DMS 273 (cell line): ENCODE measurements at regions not wholly inside any gene's neighbourhood (a gene's known extent, or its start where the extent isn't known, plus 50 kb on each side); places are given as distances from the start of the nearest gene placed in this dataset.

Experiments
- DNase-seq: peaks from one replicate; lab custom pipeline; 2025; ENCODE audit not compliant: unreplicated experiment; lab: John Stamatoyannopoulos, UW

DNA sequence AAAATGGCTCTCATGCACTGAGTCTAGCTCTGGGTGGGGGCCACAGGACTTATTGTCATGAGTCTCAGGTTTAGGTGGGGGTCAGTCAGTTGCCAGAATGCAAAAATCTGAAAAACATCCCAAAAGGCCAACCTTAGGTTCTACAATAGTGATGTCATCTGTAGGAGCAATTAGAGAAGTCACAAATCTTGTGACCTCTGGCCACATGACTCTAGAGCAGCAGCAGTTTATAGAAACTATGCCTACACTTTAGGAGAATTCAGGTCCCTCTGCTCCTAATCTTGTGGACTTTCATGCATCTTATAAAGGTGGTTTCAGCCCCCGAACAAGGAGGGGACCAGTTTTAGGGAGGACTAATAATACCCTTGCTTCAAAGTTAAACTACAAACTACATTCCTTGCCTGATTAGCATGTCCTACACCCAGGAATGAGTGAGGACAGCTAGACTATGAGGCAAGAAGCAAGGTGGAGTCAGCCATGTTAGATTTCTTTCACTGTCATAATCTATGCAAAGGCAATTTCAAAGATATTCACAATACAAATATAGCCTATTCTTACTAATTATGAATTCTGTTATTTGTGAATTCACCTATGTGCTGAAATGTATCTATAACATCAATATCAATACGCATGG lies 123.5 kb upstream of the ADCY1 start:
- no peak for DNase-seq

DNA sequence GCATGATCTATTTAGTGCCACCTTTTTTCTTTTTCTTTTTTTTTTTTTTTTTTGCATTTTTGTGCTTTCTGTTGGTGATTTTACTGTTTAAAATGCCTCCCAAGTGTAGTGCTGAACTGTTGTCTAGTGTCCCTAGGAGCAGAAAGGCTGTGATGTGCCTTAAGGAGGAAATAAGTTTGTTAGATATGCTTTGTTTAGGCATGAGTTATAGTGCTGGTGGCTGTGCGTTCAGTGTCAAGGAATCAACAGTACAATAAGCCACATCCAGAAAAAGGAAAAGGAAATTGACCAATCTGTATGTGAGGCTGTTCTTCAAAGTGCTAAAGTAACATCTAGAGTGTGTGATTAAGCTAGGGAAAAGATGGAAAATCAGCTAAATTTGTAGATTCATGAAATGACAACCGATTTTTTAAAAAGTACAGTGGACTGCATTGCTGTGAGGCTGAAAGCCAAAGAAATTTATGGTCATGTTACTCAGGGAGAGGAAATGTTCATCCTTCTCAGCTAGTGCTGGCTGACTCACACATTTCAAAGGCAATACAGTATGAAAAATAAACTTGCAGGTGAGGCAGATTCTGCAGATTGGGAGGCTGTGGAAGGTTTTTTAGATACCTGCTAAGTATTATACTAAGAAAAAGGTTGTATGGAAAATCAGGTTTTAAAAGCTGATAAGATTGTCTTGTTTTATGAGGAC lies 122.7 kb upstream of the ADCY1 start:
- no peak for DNase-seq

DNA sequence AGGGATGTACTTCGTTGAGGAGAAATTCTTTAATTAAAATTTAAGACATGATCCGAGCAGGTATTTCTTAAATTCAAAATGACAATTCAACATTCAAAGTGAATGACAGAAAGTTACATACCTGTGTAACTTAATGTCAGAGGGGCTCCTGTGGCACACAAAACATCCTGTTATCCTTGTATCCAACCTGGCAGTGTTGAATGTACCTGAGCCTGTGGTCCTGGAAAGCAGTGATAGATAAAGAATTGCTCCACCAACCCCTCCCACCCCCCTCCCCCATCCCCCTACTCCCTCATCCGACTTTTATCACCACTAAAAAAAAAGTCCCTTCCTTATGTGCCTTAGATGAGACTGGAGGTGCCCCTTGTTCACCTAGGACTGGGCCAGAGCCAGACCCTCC lies 119.4 kb upstream of the ADCY1 start:
- DNase-seq: no peak

DNA sequence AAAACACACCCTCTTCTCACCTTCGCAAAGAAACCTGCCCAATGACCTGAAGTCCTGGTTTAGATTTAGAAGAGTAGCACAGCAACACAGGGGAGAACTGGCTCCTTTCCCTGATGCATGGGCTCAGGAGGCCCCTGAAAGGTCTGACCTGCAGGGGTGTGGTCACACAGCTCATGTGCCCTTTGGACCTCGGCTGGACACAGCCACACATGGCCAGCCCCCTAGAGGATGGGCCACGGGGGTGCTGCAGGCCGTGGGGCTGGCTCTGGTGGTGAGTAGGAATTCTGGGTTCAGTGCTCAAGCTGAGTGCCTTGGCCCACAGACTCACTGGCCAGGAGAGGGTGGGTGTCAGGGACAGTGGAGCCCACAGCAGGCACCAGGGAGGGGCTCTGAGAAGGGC lies 118.5 kb upstream of the ADCY1 start:
- DNase-seq: no peak

DNA sequence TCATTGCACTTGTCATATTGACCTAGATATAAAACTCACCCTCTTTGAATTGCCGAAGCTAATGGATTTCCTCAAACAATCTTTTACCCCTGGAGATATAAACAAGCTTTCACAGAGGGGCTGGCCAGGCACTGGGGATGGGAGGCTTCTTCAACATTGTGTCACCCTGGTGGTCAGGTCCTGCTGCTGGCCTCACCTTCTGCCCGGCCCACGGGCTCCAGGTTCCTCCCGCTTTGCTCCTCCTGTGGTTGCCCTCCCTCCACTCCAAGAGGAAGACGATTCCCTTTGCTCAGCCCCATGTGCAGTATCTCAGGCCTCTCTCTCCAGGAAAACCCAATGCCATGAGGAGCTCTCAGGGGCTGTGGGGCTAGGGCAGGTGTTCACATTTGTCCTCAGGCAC lies 118.1 kb upstream of the ADCY1 start:
- no peak for DNase-seq

DNA sequence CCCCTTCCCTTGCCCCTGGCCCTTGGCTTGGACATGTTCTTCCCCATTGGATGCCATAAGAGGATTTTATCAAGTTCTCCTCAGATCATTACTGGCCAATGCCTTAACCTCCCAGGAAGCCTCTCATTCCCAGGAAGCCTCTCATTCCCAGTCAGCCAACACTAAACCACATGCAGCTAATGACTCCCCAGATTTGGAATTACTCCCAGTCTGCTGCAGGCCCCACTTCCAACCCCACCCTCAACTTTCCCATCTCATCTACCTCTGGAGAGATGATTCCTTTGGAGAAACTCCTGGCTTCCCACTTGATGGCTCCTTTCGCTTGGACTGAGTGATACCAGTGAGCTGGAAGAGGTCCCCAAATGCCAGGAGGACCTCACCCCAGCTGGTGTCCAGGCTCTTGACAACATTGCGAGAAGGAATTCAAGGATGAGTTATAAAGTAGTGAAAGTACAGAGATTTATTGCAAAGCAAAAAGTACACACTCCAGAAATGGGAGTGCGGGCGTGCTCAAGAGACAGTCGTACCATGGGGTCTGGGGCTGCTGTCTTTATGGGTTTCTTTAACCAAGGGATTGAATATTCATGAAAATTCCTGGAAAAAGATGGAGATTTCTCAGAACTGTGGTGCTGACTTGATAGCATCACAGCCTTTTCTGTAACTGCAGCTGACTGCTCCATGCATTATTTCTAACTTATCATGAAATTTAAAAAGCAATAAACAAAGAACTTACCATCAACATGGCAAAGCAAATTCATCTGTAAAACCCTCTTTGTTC lies 117.2 kb upstream of the ADCY1 start:
- no peak for DNase-seq

DNA sequence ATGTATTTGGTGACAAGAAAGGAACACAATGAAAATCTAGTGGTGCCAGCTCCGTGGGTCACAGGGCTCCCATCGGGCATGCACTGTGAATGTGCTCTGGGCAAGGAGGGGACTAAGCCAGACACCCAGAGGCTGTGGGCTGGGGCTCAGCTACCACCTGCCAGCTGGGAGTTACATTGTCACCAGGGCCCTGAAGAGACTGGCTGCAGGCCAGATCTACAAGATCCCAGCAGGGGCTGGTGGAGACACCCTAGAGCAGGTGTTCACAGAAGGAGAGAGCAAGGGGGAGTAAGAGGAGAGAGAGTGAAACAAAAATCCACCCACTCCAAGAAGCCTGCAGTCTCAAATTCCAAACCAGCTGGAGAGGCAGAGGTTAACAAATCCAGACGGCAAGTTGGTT lies 116.6 kb upstream of the ADCY1 start:
- DNase-seq: peak; percentile 88

DNA sequence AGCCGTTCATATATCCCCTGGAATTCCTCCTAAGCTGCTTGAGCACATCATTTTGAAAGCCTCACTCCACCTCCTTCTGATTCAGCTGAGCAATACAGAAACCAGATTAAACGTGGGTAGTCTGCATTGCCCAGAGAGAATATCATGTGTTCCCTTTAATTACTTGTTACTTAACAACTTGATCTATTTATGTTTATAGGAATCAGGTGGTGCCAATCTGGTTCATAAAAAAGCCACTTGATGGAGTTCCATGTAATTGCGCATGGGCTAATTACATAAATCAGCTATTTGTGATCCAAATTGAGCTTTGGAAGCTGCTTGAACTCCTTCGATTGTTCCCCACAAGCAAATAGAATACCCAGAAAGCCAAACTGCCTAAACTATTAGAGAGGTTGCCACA lies 114.7 kb upstream of the ADCY1 start:
- no peak for DNase-seq

DNA sequence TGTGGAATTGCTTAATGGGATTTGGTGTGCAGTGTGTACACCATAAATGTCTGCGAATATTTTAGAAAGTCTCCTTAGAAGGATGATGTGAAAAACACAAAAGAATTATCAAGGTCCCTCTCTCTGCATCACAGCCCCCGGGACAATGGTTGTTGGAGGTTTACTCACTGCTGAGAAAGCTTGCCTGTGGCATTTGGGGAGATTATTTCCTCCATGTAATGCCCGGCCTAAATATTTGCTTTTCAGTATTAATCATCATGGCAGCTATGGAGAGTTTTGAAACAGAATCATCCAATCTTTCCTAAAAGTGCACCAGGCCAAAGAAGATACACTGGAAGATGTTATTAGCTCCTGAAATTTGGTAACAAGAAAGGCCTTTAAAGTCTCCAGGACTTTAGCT lies 113.8 kb upstream of the ADCY1 start:
- no peak for DNase-seq

DNA sequence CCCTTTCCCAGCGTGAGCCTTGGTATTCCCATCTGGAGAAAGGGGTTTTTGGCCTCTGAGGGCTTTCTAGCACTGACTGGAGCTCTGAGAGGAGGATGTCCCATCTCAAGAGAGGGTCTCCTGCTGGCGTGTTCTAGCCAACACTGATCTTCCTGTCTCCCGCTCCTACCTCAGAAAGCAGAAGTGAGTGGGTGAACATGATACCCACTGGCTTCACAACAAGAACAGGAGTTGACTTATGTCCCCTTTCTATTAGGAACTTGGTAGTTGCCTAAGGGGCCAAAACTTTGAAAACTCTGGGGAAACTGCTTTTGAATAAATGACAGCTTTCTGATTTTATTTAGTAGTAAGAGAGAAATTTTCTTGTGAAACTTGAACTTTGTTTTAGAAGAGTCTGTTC lies 113.1 kb upstream of the ADCY1 start:
- DNase-seq: no peak

DNA sequence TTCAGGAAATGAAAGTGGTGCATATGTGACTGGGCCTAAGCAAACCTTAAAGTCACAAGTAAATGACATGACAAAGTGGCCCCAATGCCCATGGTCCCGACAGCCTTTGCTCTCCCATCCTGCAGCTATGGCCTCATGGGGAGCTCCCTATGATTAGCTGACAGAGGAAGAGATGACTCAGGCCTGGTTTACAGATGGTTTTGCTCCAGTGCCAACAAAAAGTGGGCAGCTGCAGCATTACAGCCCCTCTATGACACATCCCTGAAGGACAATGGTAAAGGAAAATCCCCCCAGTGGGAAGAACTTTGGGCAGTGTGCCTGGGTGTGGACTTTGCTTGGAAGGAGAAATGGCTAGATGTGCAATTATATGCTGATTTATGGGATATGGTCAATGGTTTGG lies 105.1 kb upstream of the ADCY1 start:
- no peak for DNase-seq

DNA sequence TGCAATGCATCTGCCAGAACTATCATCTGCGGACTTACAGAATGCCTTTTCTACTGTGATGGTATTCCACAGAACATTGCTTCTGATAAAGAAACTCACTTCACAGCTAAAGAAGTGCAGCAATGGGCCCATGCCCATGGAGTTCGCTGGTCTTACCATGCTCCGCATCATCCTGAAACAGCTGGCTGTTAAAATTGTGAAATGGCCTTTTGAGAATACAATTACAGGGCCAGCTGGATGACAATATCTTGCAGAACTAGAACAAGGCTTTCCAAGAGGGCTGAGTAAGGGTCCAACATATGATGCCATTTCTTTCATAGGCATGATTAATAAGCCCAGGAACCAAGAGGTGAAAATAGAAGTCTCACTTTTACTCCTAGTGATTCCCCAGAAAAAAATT lies 104.1 kb upstream of the ADCY1 start:
- DNase-seq: no peak

DNA sequence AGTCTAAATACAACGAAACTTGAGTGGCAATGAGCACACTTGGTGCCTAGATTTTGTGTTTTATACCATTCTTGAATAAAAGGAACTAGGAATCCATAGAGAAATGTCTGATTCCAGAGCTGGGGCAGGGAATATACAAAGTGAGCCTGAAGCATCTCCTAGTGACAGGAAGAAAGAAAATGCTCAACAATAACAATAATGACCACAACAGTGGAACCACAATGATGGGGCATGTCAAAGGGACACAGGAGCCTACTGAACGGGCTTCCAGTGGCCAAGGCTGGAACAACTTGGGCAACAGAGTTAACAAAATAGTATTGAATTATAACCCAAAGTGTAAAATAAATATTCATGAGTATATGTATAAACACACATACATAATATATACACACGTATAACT lies 94.4 kb upstream of the ADCY1 start:
- no peak for DNase-seq

DNA sequence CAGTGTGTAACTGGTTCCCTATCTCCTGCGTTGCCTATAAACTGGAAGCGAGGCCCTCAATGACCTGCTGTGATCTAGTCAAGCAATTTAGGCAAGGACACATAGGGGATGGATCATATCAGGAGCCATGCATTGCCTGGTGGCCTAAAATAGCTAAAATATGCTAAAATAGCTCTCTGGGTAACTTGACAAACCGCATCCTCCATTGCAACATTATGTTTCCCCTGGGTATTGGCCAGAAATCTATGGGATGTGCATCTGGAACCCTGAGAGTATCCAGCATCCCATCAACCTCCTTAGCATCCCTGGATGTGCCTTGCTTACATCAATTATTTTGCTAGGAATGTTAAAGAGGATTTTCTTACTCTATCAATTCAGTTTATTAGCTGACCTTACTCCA lies 91.7 kb upstream of the ADCY1 start:
- DNase-seq: no peak

DNA sequence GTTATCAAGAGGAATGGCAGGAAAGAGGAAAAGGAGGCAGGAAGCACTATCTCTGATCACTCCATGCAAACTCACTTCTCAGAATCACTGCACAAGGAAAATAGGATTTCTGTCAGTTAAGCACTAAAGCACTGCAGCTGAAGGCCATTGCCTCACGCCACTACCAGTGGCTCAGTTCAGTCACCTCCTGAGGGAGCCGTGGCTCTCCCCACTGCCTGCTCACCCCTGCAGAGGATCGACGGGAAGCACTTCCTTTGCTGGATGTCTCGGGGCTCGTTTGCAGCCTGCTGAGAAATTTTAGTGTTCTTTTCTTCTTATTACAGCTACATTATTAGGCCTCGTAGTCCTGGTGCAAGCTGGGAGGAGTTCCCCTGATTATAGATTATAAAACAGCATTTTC lies 90.1 kb upstream of the ADCY1 start:
- no peak for DNase-seq

DNA sequence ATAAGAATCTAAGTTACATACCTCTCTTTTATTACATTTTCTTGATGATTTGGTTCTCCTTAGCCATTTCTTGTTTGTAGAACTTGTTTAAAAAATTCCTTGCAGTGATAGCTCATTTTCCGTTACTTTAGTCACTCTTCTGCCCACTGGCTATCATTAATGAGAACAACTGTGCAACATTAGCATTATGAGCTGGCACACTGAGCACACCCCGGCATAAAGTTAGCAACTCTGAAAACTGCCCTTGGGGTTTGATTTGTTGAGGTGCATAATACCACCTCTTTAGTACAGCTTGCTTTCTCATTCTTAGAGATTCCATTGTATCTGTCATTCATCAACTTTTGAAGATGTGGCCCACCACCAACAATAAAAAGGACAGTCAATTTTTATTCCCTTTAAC lies 87.6 kb upstream of the ADCY1 start:
- DNase-seq: no peak

DNA sequence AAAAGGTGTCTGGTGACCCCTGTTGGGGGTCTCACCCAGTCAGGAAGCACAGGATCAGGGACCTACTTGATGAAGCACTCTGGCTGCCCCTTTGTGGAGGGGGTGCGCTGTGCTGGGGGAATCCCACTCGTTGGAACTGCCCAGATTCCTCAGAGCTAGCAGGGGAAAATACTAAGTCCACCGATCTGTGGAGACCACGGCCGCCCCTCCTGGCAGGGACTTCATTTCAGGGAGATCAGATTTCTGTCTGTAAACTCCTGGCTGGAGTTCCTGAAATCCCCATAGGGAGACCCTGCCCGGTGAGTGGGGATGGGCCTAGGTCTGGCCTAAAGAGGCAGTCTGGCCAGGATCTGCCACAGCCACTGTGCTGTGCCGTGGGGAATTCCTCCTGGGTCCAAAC lies 79.3 kb upstream of the ADCY1 start:
- no peak for DNase-seq

DNA sequence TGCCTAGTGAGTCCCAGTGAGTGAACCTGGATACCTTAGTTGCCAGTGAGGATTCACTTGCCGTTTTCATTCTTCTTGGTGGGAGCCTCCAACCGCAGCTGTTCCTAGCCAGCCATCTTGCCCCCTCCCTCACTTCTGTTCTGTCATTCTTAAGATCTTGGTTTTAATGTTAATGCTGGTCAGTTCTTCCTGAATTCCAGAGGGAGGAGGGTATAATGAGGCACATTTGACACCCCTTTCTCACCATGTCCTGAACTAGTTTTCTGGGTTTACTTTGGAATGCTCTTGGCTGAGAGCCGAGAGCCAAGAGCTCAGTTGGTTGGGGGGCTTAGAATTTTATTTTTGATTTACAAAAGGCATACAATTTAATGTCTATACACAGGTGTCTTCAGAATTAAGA lies 78.5 kb upstream of the ADCY1 start:
- no peak for DNase-seq

DNA sequence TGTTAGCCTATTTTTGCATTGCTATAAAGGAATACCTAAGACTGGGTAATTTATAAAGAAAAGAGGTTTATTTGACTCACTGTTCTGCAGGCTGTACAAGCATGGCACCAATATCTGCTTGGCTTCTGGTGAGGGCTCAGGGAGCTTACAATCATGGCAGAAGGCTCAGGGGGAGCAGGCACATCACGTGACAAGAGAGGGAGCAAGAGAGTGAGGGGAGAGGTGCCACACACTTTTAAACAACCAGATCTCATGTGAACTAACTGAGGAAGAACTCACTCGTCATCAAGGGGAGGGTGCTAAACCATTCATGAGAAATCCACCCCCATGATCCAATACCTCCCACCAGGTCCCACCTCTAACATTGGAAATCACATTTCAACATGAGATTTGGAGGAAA lies 73.9 kb upstream of the ADCY1 start:
- DNase-seq: no peak

DNA sequence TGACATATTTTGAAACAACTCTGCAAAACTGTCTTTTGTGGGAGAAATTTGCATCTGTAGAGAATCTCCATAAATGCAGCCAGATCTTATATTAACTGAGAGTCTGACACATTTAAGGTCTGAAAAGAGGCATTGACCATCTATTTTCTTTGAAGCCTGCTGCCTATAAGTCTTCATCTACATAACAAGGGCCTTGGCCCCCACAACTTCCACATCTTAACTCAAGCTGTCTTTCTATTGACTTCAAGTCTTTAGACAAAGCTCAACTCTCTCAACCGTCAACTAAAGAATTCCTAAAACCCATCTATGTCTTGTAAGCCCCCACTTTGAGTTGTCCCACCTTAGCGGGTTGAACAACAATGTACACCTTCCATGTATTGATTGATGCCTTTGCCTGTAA lies 72.4 kb upstream of the ADCY1 start:
- no peak for DNase-seq

DNA sequence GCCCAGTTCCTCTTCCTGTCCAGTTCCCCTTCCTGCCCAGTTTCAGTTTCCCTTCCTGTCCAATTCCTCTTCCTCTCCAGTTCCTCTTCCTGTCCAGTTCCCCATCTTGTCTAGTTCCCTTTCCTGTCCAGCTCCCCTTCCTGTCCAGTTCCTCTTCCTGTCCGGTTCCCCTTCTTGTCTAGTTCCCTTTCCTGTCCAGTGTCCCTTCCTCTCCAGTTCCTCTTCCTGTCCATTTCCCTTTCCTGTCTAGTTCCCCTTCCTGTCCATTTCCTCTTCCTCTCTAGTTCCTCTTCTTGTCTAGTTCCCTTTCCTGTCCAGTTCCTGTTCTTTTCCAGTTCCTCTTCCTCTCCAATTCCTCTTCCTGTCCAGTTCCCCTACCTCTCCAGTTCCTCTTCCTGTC lies 68.1 kb upstream of the ADCY1 start:
- no peak for DNase-seq

DNA sequence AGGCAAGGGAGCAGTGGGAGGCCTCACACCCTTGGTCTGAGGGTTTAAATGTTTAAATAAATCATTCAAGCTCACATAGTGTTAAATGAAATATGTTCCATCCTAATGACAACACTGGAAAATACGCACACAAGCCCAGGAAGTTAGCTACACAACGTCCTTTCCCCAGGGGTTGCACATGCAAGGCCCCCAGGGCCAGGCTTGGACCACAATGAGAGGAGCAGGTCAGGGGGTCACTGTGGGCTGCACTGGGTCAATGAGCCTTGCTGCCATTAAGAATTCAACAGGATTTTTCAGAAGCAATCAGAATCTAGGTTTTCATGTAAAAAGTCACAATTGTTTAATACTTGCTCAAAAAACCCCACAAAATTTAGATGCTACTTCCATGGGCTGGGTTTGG lies 64.9 kb upstream of the ADCY1 start:
- no peak for DNase-seq
